ENCODE measurements at regions not wholly inside any gene's neighbourhood (a gene's known extent, or its start where the extent isn't known, plus 50 kb on each side); places are given as distances from the start of the nearest gene placed in this dataset.

- TF ChIP-seq POLR2A (IDR thresholded peaks at IDR 0.05) (no peak), CTCF (IDR thresholded peaks at IDR 0.05) (no peak)
Observed at GRCh38 chr3:73148206-73148605, 86.7 kb downstream of the EBLN2 start.

Data from right lobe of liver (tissue), 4 donors.